ENCODE measurements at regions not wholly inside any gene's neighbourhood (a gene's known extent, or its start where the extent isn't known, plus 50 kb on each side); places are given as distances from the start of the nearest gene placed in this dataset.

- DNase-seq (ENCODE audit: low spot score), result no peak
These were observed 205.8 kb upstream of the NRXN1 start for GRCh38 chr2:51237626-51238271.

DNA sequence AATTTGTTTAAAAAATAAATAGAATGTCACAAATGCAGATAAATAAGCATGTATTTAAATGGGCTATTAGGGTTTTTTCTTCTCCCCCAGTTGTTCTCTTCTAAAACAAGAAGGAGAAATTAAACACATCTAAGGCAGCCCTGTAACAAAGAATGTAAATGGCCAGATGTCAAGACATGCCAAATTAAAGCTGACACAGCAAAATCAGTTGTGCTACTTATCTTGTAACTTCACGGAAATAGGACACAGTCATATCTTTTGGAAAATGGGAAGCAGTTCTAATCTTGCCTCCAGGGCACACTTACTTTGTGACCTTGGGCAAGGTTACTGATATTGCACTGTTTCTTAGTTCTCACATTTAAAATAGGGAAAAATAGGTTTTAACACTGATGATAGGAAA lies 200.1 kb upstream of the NRXN1 start:
- no peak for DNase-seq (ENCODE audit: low spot score)

- DNase-seq (ENCODE audit: low spot score), result no peak
These were observed 199.1 kb upstream of the NRXN1 start for GRCh38 chr2:51231071-51231470.

DNA sequence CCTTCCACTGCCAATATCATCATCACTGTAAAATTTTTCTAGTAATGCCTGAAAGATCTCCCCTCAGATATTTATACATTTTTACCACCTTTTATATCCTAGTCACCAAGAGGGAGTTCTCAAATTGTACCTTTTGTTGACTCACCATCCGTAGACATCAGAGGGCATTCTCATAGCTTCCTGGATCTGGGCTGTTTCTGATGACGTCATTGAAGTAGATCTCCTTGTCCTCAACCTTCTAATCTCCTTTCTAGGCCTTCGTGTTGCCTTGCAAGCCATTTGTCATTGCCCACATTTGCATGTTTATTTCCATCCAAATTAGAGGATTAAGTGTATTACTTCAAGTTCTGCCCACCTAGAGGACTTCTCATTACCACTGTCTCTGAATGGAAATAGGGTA lies 193.4 kb upstream of the NRXN1 start:
- DNase-seq (ENCODE audit: low spot score), result peak; percentile 2

- DNase-seq (ENCODE audit: low spot score), result no peak
These were observed 192.9 kb upstream of the NRXN1 start for GRCh38 chr2:51224790-51225189.

GRCh38 chr2:51222106-51222505 lies 190.2 kb upstream of the NRXN1 start:
- no peak for DNase-seq (ENCODE audit: low spot score)

GRCh38 chr2:51220606-51221005 lies 188.7 kb upstream of the NRXN1 start:
- DNase-seq (ENCODE audit: low spot score), result no peak

- no peak for DNase-seq (ENCODE audit: low spot score)
These were observed 188.1 kb upstream of the NRXN1 start for GRCh38 chr2:51220080-51220479.

DNA sequence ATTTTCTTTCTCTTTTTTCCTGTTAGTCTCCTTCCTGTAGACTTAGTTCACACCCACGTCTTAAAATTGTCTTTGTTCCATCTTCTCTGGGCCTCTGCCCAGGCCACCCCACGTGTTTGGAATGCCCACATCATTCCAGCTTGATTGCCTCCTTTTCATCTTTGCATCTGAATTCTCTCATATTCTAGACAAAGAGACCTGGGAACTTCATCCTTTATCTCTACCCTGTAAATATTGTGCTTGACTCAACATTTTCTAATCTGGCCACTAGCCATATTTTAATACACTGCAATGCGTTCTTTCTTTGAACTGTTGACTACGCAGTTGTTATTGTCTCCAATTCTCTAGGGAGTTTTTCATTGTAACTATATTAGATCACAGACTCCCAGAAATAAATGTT lies 187.5 kb upstream of the NRXN1 start:
- DNase-seq (ENCODE audit: low spot score), result no peak

DNA sequence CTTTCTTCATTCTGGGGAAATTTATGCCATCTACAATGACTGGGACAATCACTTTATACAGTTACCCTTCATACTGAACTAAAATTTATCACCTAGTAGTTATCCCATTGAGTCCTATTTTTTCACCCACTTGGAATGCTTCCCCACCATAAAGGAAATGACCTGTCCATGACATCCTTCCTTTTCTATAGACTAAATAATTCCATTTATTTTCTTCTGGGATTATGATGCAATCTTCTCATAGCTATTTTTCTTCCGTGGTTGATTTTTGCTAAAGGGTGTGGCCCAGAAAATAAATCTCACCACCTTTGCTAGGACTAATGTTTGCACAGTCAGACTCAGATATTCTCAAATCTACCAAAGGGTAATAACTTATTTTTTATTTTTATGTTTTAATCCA lies 186.1 kb upstream of the NRXN1 start:
- no peak for DNase-seq (ENCODE audit: low spot score)

- no peak for DNase-seq (ENCODE audit: low spot score)
These were observed 181.9 kb upstream of the NRXN1 start for GRCh38 chr2:51213826-51214225.

GRCh38 chr2:51212374-51212773 lies 180.4 kb upstream of the NRXN1 start:
- DNase-seq (ENCODE audit: low spot score), result no peak

DNA sequence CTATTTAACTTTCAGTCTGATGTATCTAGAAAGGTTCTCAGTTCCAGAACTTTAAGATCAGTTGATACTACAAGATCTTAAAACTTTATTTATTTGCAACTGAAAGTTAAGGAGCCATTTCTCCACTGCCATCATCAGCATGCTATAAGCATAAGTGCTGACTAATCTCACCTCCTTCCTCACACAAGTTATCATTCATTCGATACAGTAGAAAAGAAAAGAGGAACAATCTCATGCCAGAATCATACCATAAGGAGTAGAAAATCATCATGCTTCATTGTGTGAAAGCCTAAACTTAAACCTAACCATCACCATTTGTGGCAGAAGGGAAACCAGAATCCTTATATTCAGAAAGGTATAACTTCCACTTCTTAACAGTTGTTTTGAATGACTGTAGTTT lies 176.6 kb upstream of the NRXN1 start:
- no peak for DNase-seq (ENCODE audit: low spot score)

DNA sequence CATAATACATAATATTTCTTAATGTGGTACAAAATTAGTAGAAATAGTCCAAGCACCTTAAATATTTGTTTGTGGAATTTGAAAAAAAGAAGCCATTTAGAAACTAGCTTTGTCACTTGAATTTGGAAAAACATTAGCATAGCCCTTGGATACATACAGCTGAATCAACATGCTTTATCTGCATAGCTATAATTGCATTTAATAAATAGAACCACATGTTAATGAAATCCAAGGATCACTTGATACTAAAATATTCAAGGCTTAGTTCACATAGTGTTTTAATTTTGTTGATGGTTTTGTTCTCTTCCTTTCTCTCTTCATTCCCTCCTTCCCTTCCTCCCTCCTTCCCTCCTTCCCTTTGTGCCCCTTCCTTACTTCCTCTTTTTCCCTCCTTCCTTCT lies 169.4 kb upstream of the NRXN1 start:
- DNase-seq (ENCODE audit: low spot score), result no peak

DNA sequence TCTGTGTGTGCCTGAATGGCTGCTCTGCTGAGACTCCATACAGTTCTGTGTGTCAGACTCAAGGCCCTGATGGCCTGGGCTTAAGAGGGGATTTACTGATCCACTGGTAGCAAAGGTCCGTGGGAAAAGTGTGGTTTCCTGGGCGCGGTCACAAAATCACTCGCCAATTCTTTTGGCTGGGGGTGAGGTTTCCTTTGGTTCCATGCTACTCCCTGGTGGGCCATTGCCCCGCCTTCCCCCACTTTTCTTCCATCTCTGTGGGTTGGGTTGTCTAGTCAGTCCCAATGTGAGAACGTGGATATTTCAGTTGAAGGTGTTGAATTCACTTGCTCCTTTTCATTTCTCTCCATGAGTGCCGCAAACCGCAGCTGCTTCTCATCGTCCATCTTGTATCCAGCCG lies 162.7 kb upstream of the NRXN1 start:
- no peak for DNase-seq (ENCODE audit: low spot score)

DNA sequence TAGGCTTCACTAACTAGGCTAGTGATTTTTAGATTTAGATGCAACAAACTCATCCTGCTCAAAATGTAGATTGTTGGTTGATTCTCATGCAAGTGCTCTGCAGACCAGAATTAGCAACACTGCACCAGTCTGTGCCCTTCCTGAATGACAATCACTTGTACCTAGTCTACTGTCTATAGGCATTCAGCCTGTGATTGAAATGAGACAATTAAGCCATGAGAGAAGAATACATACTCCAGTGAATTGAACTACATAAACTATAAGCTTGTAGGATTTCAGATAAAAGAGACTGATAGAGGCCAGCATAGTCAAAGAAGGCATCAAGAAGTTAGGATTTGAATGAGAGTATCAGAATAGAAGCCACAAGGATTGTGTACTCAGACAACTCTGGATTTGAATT lies 138.3 kb upstream of the NRXN1 start:
- no peak for DNase-seq (ENCODE audit: low spot score)

DNA sequence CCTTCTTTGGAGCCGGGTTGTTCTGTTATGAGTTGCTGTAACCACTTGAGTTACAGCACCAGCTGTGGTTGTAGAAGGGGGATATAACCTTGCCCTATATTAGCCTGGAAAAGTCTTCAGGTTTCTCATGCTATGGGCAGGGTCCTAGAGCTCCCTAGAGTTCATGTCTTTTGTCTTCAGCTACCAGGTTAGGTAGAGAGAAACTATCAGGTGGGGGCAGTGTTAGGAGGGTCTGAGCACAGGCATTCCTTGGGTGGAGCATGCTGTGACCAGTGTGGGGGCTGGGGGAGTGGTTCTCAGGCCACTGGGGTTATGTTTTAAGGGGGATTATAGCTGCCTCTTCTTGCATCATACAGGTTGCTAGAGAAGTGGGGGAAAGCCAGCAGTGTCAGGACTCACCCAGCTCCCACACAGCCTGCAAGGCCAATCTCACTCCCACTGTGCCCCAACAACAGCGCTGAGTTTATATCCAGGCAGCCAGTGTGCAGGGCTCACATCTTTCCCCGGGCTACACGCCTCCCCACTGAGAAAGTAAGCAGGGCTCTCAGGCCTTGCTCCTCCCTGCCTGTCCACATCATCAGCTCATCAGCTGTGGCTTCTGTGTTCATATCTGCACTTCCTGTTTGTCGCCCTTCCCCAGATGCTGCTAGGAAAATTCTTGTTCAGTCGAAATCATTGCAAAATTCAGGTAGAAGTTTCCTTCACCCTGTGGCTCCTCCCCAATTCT lies 133.8 kb upstream of the NRXN1 start:
- DNase-seq (ENCODE audit: low spot score), result no peak

DNA sequence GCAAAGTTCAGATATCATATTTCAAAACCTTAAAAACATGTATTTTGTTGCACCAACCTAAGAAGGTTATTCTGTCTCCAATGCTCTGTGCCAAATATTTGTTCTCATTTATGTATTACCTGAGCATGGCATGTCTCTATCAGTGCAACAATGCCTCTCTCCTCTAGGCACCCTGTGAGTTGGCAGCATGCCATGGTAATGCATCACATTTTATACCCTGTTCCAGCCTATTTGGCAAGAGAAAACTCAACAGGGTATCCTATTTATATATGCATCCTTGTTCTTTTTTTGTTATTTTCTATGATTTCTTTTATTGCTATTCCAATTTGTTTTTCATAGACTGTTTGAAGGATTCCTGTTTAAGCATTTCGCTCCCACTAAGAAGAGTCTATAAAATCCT lies 126.3 kb upstream of the NRXN1 start:
- no peak for DNase-seq (ENCODE audit: low spot score)

DNA sequence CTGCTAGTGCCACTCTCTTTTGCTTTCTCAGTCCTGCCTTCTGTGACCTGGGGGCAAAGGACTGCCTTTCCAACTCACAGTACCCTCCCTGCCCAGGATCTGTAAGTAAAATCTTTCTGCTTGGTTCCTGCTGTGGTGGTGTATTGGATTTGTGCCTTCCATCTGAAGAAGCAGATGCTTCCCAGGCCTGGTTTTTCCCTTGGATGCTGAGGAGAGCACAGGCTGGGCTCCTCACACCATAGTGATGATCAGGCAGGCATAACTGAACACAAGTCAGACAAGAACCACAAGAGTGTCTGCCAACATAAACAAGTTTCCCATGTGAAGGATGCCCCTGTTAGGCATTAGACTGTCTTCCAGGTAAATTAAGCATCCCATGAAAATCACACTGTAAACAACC lies 121.3 kb upstream of the NRXN1 start:
- no peak for DNase-seq (ENCODE audit: low spot score)

GRCh38 chr2:51151490-51152140 lies 119.7 kb upstream of the NRXN1 start:
- no peak for DNase-seq (ENCODE audit: low spot score)

DNA sequence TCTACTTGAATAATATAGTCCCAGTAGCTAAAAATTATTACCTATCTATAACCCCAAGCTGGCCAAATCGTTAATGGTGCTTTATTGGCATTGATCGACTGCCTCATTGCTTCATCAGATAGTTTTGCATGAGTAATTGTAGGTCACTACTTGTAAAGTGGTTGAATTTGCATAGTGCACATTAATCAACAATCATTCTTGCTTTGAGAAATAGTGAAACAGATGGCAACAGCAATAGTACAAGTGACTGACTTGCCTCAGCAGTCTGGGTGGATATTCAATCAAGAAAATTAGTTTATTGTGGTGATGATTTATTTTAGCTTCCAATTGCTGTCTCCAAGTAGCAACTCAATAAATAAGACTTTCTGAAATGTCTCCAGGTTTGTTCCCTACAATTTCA lies 117.8 kb upstream of the NRXN1 start:
- no peak for DNase-seq (ENCODE audit: low spot score)

DNA sequence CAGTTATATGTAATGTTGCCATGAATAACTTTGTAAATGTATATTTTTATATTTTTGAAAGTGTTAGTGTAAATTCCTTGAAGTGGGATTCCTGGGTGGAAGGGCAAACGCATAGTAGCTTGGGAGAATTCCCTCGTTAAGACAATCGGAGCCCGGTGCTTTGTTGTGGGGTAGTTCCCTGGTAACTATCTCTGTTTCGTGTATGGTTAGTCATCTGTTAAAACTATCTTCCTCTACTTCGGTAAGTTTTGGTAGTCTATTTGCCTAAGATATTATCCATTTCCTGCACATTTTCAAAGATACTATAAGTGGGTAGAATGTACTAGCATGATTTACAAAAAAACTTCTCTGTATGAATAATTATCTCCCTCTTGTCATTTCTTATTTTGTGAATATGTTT lies 113.8 kb upstream of the NRXN1 start:
- no peak for DNase-seq (ENCODE audit: low spot score)

- DNase-seq (ENCODE audit: low spot score), result peak; percentile 34
These were observed 88.9 kb upstream of the NRXN1 start for GRCh38 chr2:51120754-51121280.

Measured in RKO (cell line).